ENCODE measurements at regions not wholly inside any gene's neighbourhood (a gene's known extent, or its start where the extent isn't known, plus 50 kb on each side); places are given as distances from the start of the nearest gene placed in this dataset.

DNA sequence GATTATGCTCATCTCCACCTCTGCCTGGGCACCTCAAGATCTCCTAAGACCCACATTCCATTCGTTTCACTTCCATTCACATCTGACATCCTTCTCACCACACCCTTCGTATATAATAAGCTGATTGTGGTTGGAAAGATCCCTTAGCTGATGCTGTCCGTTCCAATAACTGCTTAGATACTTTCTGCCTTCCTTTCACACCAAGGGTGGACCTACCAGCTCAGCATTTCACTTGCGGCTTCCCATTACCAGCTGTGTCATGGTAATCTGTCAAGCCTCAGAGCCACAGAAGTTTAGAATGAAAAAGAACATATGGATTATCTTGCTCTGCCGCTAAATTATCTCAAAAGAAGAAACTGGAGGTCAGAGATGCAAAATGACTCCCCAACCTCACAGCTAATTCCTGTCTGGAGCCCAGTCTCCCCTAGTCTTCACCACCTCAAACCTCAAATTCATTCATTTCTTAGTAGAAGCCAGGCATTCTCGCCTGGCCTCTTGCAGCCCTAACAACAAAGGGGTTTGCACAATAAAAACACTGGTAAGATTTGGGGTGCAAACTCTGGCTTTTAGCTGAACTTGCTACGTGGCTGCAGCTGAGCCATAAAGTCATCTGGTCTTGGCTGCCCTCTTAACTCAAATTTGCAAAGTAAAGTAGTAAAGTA, 182.8 kb upstream of the HS3ST3A1 start:
- peaks cover 3% of the 10 kb centered on the region for H3K9me3 Mint-ChIP-seq
- no peak overlapping the region for H3K4me3 Mint-ChIP-seq
- peaks cover 2% of the 10 kb centered on the region for H3K36me3 Mint-ChIP-seq
- H3K27ac Mint-ChIP-seq = no peak overlapping the region
- DNase-seq (ENCODE audit: low spot score in 2 of 2) (no peak), ATAC-seq (ENCODE audit: low read depth) (no peak)
- no peaks in the 10 kb centered on the region for H3K27me3 Mint-ChIP-seq
- peaks cover 14% of the 10 kb centered on the region for H3K4me1 Mint-ChIP-seq

GRCh38 chr17:13785981-13786598, 184.4 kb upstream of the HS3ST3A1 start:
- Mint-ChIP-seq H3K4me3 (no peak overlapping the region), H3K27ac (no peak overlapping the region), H3K9me3 (peaks cover 2% of the 10 kb centered on the region), H3K36me3 (peaks cover 2% of the 10 kb centered on the region), H3K4me1 (peaks cover 14% of the 10 kb centered on the region), H3K27me3 (no peaks in the 10 kb centered on the region)
- ATAC-seq (ENCODE audit: low read depth) = no peak
- no peak for DNase-seq (ENCODE audit: low spot score in 2 of 2)

- peaks cover 2% of the 10 kb centered on the region for H3K9me3 Mint-ChIP-seq
- H3K4me1 Mint-ChIP-seq = peaks cover 14% of the 10 kb centered on the region
Observed at GRCh38 chr17:13787636-13788035, 185.9 kb upstream of the HS3ST3A1 start.

DNA sequence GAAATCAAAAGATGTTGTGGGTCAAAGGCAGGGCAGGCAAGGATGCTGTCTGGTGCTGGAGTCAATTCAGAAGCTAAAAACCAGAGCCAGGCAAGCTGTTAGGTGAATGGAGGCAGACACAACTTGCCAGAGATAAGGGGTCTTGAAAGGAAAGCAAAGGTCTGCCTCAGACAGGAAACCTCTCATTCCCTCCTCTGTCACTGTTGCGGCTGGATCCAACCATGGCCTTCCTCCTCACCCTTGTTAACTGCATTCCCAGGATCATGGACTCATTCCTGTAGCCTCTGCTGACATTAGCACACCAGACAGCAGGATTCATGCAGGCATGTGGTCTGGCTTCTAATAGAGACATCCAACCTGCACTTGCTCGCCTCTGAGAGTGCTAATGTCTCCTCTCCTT, 186.7 kb upstream of the HS3ST3A1 start:
- Mint-ChIP-seq H3K4me3 (no peak overlapping the region), H3K4me1 (peaks cover 14% of the 10 kb centered on the region), H3K36me3 (peaks cover 2% of the 10 kb centered on the region), H3K27ac (no peak overlapping the region), H3K27me3 (no peaks in the 10 kb centered on the region), H3K9me3 (peaks cover 2% of the 10 kb centered on the region)
- ATAC-seq (ENCODE audit: low read depth) = no peak
- no peak for DNase-seq (ENCODE audit: low spot score in 2 of 2)

More at GRCh38 chr17:13787636-13788035, 185.9 kb upstream of the HS3ST3A1 start:
- no peaks in the 10 kb centered on the region for H3K27me3 Mint-ChIP-seq
- no peak overlapping the region for H3K27ac Mint-ChIP-seq
- peaks cover 2% of the 10 kb centered on the region for H3K36me3 Mint-ChIP-seq
- DNase-seq (ENCODE audit: low spot score in 2 of 2) (no peak), ATAC-seq (ENCODE audit: low read depth) (peak; percentile 73)
- H3K4me3 Mint-ChIP-seq = no peak overlapping the region

DNA sequence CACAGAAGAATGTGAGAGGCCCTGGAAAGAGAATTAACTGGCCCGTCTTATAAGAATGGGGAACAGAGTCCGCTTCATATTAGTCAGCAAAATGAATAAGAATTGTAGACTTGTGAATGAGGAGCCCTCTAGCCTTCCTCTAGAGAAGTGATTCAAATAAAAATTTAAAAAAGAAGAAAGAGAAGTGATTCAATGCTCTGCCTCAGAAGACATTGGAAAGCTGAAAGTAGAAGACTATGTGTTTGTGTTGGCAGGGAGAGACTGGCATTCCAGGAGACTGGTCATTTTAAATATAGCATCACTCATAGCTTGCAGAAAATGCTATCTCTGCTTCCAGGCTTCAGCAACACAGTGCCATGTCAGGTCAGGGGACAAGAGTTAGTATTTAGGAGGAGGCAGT, 190.6 kb upstream of the HS3ST3A1 start:
- no peaks in the 10 kb centered on the region for H3K27me3 Mint-ChIP-seq
- peaks cover 7% of the 10 kb centered on the region for H3K4me1 Mint-ChIP-seq
- no peak for ATAC-seq (ENCODE audit: low read depth)
- peaks cover 2% of the 10 kb centered on the region for H3K36me3 Mint-ChIP-seq
- H3K9me3 Mint-ChIP-seq = peaks cover 2% of the 10 kb centered on the region
- no peak for DNase-seq (ENCODE audit: low spot score in 2 of 2)
- no peak overlapping the region for H3K27ac Mint-ChIP-seq
- no peak overlapping the region for H3K4me3 Mint-ChIP-seq

DNA sequence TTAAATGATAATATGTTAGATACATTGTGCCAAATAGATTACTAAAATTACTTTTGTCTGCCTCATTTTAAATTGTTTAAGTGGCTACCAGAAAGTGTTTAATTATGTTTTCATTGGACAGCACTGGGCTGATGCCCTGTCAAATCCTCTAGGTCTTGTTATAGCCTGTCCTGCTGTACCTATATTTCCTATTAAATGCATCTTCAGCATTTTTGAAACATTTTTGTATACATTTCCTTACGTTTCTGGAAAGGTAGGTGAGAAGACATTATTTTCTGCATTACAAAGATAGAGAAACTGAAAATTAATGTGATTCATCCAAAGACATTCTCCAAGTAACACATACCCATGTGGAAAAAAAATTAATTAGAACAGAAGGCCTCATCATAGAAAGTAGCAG, 192.2 kb upstream of the HS3ST3A1 start:
- peaks cover 3% of the 10 kb centered on the region for H3K9me3 Mint-ChIP-seq
- no peaks in the 10 kb centered on the region for H3K27me3 Mint-ChIP-seq
- H3K27ac Mint-ChIP-seq = no peak overlapping the region
- no peaks in the 10 kb centered on the region for H3K4me1 Mint-ChIP-seq
- H3K4me3 Mint-ChIP-seq = no peak overlapping the region
- H3K36me3 Mint-ChIP-seq = peaks cover 3% of the 10 kb centered on the region
- ATAC-seq (ENCODE audit: low read depth) (no peak), DNase-seq (ENCODE audit: low spot score in 2 of 2) (no peak)

DNA sequence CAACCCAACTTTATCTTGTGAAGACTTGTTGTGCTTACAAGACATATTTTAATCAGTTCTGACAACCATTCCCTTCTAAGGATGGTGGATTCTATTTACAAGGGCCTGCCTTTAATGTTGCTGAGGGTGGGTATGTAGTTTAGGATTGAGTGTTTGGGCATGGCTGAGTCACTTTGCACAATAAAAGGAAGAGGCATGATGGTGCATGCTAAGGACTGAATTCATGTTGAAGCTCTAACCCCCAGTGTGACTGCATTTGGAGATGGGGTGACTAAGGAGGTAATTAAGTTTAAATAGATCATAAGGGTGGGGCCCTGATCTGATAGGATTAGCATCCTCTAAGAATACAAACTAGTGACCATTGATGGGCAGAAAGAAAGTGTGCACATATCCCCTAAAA, 196.1 kb upstream of the HS3ST3A1 start:
- Mint-ChIP-seq H3K27me3 (no peaks in the 10 kb centered on the region), H3K27ac (no peak overlapping the region), H3K4me3 (no peak overlapping the region), H3K36me3 (peaks cover 1% of the 10 kb centered on the region), H3K4me1 (no peaks in the 10 kb centered on the region), H3K9me3 (peaks cover 2% of the 10 kb centered on the region)
- no peak for DNase-seq (ENCODE audit: low spot score in 2 of 2)
- ATAC-seq (ENCODE audit: low read depth) = no peak

DNA sequence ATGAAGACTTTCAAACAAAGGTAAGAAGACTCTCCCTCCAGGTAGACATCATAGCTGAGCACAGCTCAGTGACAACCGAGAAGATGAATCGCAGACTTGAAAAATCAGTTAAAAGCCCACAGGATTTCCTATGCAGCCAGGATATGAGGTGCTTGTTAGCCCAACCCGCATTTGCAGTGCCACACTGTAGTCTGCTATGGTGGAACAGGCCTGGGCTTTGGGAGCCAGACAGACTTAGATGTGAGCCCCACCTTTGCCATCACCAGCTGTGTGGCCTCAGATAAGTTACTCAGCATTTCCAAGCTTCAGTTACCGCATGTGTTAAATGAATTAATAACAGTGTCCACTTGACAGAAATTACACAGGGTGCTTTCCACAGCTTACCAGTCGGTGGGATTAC, 204.4 kb upstream of the HS3ST3A1 start:
- no peak overlapping the region for H3K4me3 Mint-ChIP-seq
- H3K36me3 Mint-ChIP-seq = peaks cover 2% of the 10 kb centered on the region
- no peaks in the 10 kb centered on the region for H3K27me3 Mint-ChIP-seq
- no peaks in the 10 kb centered on the region for H3K4me1 Mint-ChIP-seq
- no peaks in the 10 kb centered on the region for H3K9me3 Mint-ChIP-seq
- H3K27ac Mint-ChIP-seq = no peak overlapping the region
- DNase-seq (ENCODE audit: low spot score in 2 of 2) = no peak
- no peak for ATAC-seq (ENCODE audit: low read depth)

DNA sequence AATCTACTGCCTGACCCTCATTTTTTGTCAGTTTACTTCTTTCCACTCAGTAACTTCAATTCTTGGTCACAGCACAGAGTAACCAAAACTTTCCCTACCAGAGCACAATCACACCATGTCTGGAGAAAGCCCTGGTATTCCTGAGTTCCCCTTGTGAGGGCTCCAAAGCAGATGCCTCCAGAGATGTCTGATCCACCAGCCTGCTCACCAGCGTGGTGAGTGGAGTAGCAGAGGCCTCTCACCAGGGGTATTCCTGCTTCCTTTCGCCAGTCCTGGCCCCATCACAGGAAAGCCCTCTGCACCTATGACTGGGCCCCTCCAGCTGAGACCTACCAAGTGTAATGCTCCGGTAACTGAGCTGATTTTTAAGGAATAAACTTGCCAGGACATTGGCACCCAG, 205.4 kb upstream of the HS3ST3A1 start:
- H3K4me3 Mint-ChIP-seq = no peak overlapping the region
- peaks cover 2% of the 10 kb centered on the region for H3K36me3 Mint-ChIP-seq
- H3K9me3 Mint-ChIP-seq = no peaks in the 10 kb centered on the region
- no peaks in the 10 kb centered on the region for H3K4me1 Mint-ChIP-seq
- H3K27me3 Mint-ChIP-seq = no peaks in the 10 kb centered on the region
- no peak overlapping the region for H3K27ac Mint-ChIP-seq
- ATAC-seq (ENCODE audit: low read depth) (no peak), DNase-seq (ENCODE audit: low spot score in 2 of 2) (no peak)

DNA sequence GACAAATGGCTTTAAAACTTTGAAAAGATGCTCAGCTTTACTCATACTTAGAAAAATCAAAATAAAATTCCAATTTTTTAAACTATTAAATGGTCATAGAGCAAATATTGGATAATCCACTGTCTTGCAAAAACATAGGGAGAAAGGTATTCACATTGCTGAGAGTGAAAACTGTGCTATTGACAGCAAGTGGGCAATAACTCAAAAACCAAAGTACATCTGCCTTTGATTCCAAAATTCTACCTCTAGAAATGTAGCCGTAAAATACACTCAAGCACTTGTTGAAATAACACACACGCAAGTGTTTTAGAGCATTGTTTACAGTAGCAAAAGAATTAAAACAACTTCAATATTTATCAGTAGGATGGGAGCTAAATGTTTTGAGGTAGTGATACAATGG, 210.6 kb upstream of the HS3ST3A1 start:
- H3K9me3 Mint-ChIP-seq = no peaks in the 10 kb centered on the region
- no peaks in the 10 kb centered on the region for H3K27me3 Mint-ChIP-seq
- H3K27ac Mint-ChIP-seq = no peak overlapping the region
- no peaks in the 10 kb centered on the region for H3K4me1 Mint-ChIP-seq
- no peak for DNase-seq (ENCODE audit: low spot score in 2 of 2)
- peaks cover 6% of the 10 kb centered on the region for H3K36me3 Mint-ChIP-seq
- no peak for ATAC-seq (ENCODE audit: low read depth)
- no peak overlapping the region for H3K4me3 Mint-ChIP-seq

DNA sequence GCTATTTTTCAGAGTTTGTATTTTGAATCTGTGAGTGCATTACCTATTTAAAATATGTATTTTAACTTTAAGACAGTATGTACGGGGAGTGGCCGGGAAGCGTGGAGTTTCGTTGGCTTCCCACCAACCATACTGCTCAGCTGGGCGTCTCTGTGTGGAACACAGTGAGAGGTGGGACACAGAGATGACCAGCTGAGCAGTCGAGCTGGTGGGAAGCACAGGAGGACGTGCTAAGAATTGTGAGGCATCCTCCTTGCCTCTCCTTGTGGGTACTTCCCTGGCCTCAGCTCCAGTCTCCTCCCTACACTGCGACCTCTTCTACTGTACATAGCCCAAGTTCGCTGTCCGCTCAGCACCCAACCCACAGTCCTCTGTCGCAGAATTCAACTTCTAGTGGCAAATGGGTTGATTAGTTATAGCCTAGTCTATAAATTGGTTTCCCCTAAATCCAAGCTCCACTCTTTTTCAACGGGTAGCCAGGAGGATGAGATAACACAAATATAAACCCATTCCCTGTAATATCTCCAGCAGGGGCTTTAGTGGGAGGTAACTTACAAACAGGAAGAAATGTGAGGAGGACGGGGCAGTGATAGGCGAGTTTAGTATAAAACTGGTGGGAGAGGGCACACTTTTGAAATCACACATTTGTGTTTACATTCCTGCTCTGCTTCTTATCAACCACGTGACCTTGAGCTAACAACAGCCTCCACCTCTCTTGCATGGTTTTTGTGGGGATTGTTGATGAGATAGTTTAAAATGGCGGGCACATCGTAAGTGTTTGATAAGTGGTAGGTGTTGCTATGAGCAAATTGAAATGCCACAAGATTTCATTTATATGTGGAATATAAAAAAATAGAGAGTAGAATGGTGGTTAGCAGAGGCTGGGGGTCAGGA, 211.9 kb upstream of the HS3ST3A1 start:
- H3K9me3 Mint-ChIP-seq = no peaks in the 10 kb centered on the region
- H3K4me3 Mint-ChIP-seq = no peak overlapping the region
- no peak overlapping the region for H3K27ac Mint-ChIP-seq
- H3K27me3 Mint-ChIP-seq = no peaks in the 10 kb centered on the region
- no peaks in the 10 kb centered on the region for H3K4me1 Mint-ChIP-seq
- ATAC-seq (ENCODE audit: low read depth) = no peak
- no peak for DNase-seq (ENCODE audit: low spot score in 2 of 2)
- H3K36me3 Mint-ChIP-seq = peaks cover 6% of the 10 kb centered on the region

DNA sequence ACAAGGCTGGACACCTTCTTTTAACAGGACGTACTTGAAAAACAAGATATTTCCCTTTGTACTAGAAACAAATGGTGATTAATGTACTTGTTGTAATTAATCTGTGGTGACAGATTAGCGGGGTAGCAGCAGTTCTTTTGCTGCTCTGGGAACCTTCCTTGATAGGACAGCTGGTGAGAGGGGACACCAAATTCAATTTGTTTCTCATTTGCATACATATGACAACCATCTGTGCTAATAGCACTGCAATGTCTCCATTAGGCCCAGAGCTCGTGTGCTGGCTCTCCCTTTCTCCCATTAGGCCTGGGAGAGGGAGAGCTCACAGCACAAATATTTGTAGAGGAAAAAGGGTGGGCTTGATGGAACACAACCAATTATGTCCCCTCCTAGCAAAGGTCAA, 221.0 kb upstream of the HS3ST3A1 start:
- DNase-seq (ENCODE audit: low spot score in 2 of 2) (no peak), ATAC-seq (ENCODE audit: low read depth) (no peak)
- Mint-ChIP-seq H3K36me3 (peaks cover 3% of the 10 kb centered on the region), H3K4me1 (no peaks in the 10 kb centered on the region), H3K27me3 (no peaks in the 10 kb centered on the region), H3K9me3 (peaks cover 1% of the 10 kb centered on the region), H3K27ac (no peak overlapping the region), H3K4me3 (no peak overlapping the region)

DNA sequence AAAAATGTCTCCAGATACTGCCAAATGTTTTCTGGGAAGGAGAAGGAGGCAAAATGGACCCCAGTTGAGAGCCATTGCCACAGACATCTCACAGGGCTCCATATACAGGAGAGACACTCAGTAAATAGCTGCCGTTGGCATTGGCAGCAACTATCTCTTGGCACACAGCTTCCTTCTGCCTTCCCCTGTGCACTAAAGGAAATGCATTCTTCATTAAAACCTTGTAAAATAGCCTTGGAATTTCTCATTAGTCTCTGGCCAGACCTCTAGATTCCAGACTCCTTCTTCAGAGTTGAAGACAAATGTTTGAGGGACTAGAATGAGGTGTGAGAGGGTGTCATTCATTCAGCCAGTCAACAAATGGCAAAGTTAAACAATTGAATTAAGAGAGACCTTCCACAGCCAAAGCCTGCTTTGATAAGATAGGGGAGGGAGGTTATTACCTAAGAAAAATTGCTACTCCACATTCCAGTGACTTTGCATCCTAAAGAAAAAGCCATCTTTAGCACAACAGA, 223.9 kb upstream of the HS3ST3A1 start:
- peaks cover 7% of the 10 kb centered on the region for H3K36me3 Mint-ChIP-seq
- no peak for ATAC-seq (ENCODE audit: low read depth)
- DNase-seq (ENCODE audit: low spot score in 2 of 2) = no peak
- H3K9me3 Mint-ChIP-seq = peaks cover 2% of the 10 kb centered on the region
- H3K27me3 Mint-ChIP-seq = no peaks in the 10 kb centered on the region
- no peaks in the 10 kb centered on the region for H3K4me1 Mint-ChIP-seq
- H3K4me3 Mint-ChIP-seq = no peak overlapping the region
- no peak overlapping the region for H3K27ac Mint-ChIP-seq

DNA sequence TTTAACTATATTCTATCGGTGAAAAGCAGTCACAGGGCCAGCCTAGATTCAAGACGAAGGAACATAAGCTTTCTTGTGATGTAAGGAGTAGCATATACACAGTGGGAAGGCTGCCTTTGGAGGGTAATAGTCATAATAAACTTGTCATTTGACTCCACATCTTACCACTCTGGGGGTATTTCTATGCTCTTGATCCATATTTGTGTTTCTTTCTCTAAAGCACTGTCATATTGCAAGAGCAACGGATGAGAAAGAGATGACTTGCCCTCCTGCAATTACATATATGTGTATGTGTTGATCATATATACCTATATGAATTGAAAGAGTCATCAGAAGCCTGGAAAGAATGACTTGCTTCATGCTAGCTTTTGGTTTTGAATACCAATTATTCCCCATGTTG, 225.4 kb upstream of the HS3ST3A1 start:
- Mint-ChIP-seq H3K4me3 (no peak overlapping the region), H3K27ac (no peak overlapping the region), H3K9me3 (peaks cover 2% of the 10 kb centered on the region), H3K27me3 (no peaks in the 10 kb centered on the region), H3K36me3 (peaks cover 7% of the 10 kb centered on the region), H3K4me1 (no peaks in the 10 kb centered on the region)
- ATAC-seq (ENCODE audit: low read depth) = no peak
- DNase-seq (ENCODE audit: low spot score in 2 of 2) = no peak

All from memory B cell (primary cell).